ENCODE measurements at regions not wholly inside any gene's neighbourhood (a gene's known extent, or its start where the extent isn't known, plus 50 kb on each side); places are given as distances from the start of the nearest gene placed in this dataset.

GRCh38 chr11:128052912-128053641, 534.3 kb downstream of the ETS1 start:
- H3K4me1 ChIP-seq (ENCODE audit: control insufficient read depth, extremely low read depth, insufficient read depth, low read length): peaks cover 21% of the 10 kb centered on the region
- DNase-seq (ENCODE audit: low read depth, low spot score) (peak; percentile 72), FAIRE-seq (peak; percentile 82)
- dilution Hi-C loops (cut with MboI; ENCODE audit: extremely low pct_ligation_motif_present, low sequenced_read_pairs): no loop called here
- intact Hi-C loops (cut with micrococcal nuclease): loop anchor here (2.0 to 5.0 kb wide), 2 partner anchors 42 to 99 kb away; no protein-coding TSS in a partner anchor
- no peaks in the 10 kb centered on the region for H3K9me3 ChIP-seq (replicated peaks; ENCODE audit: control insufficient read depth, insufficient read depth, low read length)
- peak overlapping the region; percentile 13 for H3K9ac ChIP-seq (replicated peaks; ENCODE audit: extremely low read depth, insufficient read depth, low read length)
- POLR2A ChIA-PET: no interaction called here
- peak; percentile 89 for TF ChIP-seq GATA2 (IDR thresholded peaks at IDR 0.05; ENCODE audit: insufficient read depth, insufficient read length, low read depth, low read length)
- peak; percentile 33 for TF ChIP-seq FOS (IDR thresholded peaks at IDR 0.05; ENCODE audit: borderline replicate concordance, insufficient read depth, low read length)
- no peak for TF ChIP-seq MAX (IDR thresholded peaks at IDR 0.05; ENCODE audit: insufficient read depth, insufficient read length)
- H3K4me3 ChIP-seq (replicated peaks in 1 of 3; ENCODE audit: insufficient read depth in 1 of 3, low read depth in 1 of 3, low read length in 3 of 3): no peak overlapping the region
- CTCF ChIA-PET: interaction anchor here (1.1 to 2.5 kb wide), 2 partner anchors 14 to 105 kb away, joined by 6 to 9 read pairs (median 8); no protein-coding TSS in a partner anchor
- no peaks in the 10 kb centered on the region for H3K36me3 ChIP-seq (ENCODE audit: control insufficient read depth in 2 of 2, extremely low read depth in 1 of 2, insufficient read depth in 2 of 2, low read length in 2 of 2)
- peak overlapping the region; percentile 85 for H2AFZ ChIP-seq (ENCODE audit: low read depth, low read length)
- H3K27me3 ChIP-seq (ENCODE audit: control insufficient read depth in 2 of 2, insufficient read depth in 2 of 2, low read length in 2 of 2): no peaks in the 10 kb centered on the region
- H3K4me2 ChIP-seq (ENCODE audit: insufficient read depth, low read length): peak overlapping the region; percentile 61
- H4K20me1 ChIP-seq (replicated peaks; ENCODE audit: control insufficient read depth, extremely low read depth, insufficient read depth, low read length): no peaks in the 10 kb centered on the region
- no peaks in the 10 kb centered on the region for H3K9me1 ChIP-seq (replicated peaks; ENCODE audit: control insufficient read depth, extremely low read depth, insufficient read depth, low read length)
- no peaks in the 10 kb centered on the region for H3K79me2 ChIP-seq (ENCODE audit: control insufficient read depth, insufficient read depth, low read length)
- peak overlapping the region; percentile 79 for H3K27ac ChIP-seq (ENCODE audit: insufficient read depth, low read depth, low read length)
- no TSS peak for BruUV-seq (replicated peaks)

GRCh38 chr11:128048121-128048520, 539.2 kb downstream of the ETS1 start:
- H3K4me3 ChIP-seq (replicated peaks in 1 of 3; ENCODE audit: insufficient read depth in 1 of 3, low read depth in 1 of 3, low read length in 3 of 3): no peak overlapping the region
- H3K9ac ChIP-seq (replicated peaks; ENCODE audit: extremely low read depth, insufficient read depth, low read length): no peak overlapping the region
- no TSS peak for BruUV-seq (replicated peaks)
- peaks cover 28% of the 10 kb centered on the region for H3K4me1 ChIP-seq (ENCODE audit: control insufficient read depth, extremely low read depth, insufficient read depth, low read length)
- dilution Hi-C loops (cut with MboI; ENCODE audit: extremely low pct_ligation_motif_present, low sequenced_read_pairs): loop anchor here (25.0 kb wide), 2 partner anchors 114 to 589 kb away; no protein-coding TSS in a partner anchor
- DNase-seq (ENCODE audit: low read depth, low spot score) (no peak), FAIRE-seq (no peak)
- H4K20me1 ChIP-seq (replicated peaks; ENCODE audit: control insufficient read depth, extremely low read depth, insufficient read depth, low read length): no peaks in the 10 kb centered on the region
- ChIA-PET POLR2A (no interaction called here), CTCF (interaction anchor here (0.7 to 2.4 kb wide), 2 partner anchors 8 to 103 kb away, joined by 3 to 6 read pairs; no protein-coding TSS in a partner anchor)
- no peak overlapping the region for H3K27ac ChIP-seq (ENCODE audit: insufficient read depth, low read depth, low read length)
- TF ChIP-seq POLR2A (IDR thresholded peaks at IDR 0.05; ENCODE audit: low read depth, low read length): no peak
- TF ChIP-seq POLR2AphosphoS5 (IDR thresholded peaks at IDR 0.05; ENCODE audit: insufficient read depth, low read depth, low read length): no peak
- no peaks in the 10 kb centered on the region for H3K9me1 ChIP-seq (replicated peaks; ENCODE audit: control insufficient read depth, extremely low read depth, insufficient read depth, low read length)
- intact Hi-C loops (cut with micrococcal nuclease): no loop called here
- H2AFZ ChIP-seq (ENCODE audit: low read depth, low read length): no peak overlapping the region
- H3K27me3 ChIP-seq (ENCODE audit: control insufficient read depth in 2 of 2, insufficient read depth in 2 of 2, low read length in 2 of 2): no peaks in the 10 kb centered on the region
- H3K79me2 ChIP-seq (ENCODE audit: control insufficient read depth, insufficient read depth, low read length): no peaks in the 10 kb centered on the region
- H3K9me3 ChIP-seq (replicated peaks; ENCODE audit: control insufficient read depth, insufficient read depth, low read length): no peaks in the 10 kb centered on the region
- H3K36me3 ChIP-seq (ENCODE audit: control insufficient read depth in 2 of 2, extremely low read depth in 1 of 2, insufficient read depth in 2 of 2, low read length in 2 of 2): no peaks in the 10 kb centered on the region
- no peak overlapping the region for H3K4me2 ChIP-seq (ENCODE audit: insufficient read depth, low read length)

Data from endothelial cell of umbilical vein (primary cell).